Naive B cell (primary cell): ENCODE measurements at regions not wholly inside any gene's neighbourhood (a gene's known extent, or its start where the extent isn't known, plus 50 kb on each side); places are given as distances from the start of the nearest gene placed in this dataset.
"Not testable (repeated sequence)": the region's sequence is repeated elsewhere in the genome, so short reads cannot be mapped to it uniquely, and the experiment has no call there.

ENCODE experiments used
- ATAC-seq, 2 donors: fragments of 150-1000 bp; cut with Tn5 transposase; 2 replicates each; pipeline ENCODE4 v1.10.0; 2021; ENCODE audit warnings: low read depth in 2 of 2, mild to moderate bottlenecking in 2 of 2, moderate library complexity in 2 of 2
- DNase-seq: peaks from one replicate; pipeline ENCODE4 v3.0.0; 2022
- H3K27ac Mint-ChIP-seq, 6 donors: one replicate each; pipeline ENCODE4 v1.8.0; 2020 to 2022; ENCODE audit warnings: mild to moderate bottlenecking in 6 of 6, mixed read lengths in 6 of 6, moderate library complexity in 5 of 6, inconsistent platforms in 2 of 6
- H3K27me3 Mint-ChIP-seq, 3 donors: one replicate each; pipeline ENCODE4 v1.8.0; 2021 to 2022; ENCODE audit warnings: mixed read lengths in 3 of 3, mild to moderate bottlenecking in 1 of 3
- H3K36me3 Mint-ChIP-seq, 2 donors: one replicate each; pipeline ENCODE4 v1.8.0; 2020 to 2022; ENCODE audit warnings: mixed read lengths in 2 of 2, inconsistent platforms in 1 of 2, mild to moderate bottlenecking in 1 of 2
- H3K4me1 Mint-ChIP-seq, 3 donors: one replicate each; pipeline ENCODE4 v1.8.0; 2020 to 2022; ENCODE audit warnings: mixed read lengths in 3 of 3, inconsistent platforms in 1 of 3, mild to moderate bottlenecking in 1 of 3, moderate library complexity in 1 of 3
- H3K4me3 Mint-ChIP-seq, 8 donors: one replicate each; pipeline ENCODE4 v1.8.0; 2020 to 2022; ENCODE audit warnings: mild to moderate bottlenecking in 8 of 8, mixed read lengths in 8 of 8, moderate library complexity in 8 of 8, inconsistent platforms in 2 of 8
- H3K9me3 Mint-ChIP-seq, 7 donors: one replicate each; pipeline ENCODE4 v1.8.0; 2020 to 2022; ENCODE audit warnings: mixed read lengths in 7 of 7, mild to moderate bottlenecking in 5 of 7, inconsistent platforms in 2 of 7, moderate library complexity in 1 of 7

DNA sequence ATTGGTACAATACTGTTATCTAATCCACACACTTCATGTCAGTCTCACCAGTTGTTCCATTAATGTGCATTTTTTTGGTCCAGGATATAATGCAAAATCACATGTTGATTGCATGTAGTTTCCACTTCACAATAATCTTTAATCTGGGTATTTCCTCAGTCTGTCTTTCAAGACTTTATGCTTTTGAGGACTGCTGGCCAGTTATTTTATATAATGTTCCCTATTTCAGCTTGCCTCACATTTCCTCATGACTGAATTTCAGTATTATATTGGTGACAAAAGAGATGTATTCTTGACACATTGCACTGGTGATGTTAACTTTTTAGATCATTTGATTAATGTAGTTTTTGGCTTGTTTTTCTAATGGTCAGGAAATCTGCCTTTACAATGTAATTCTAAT, 368.3 kb downstream of the IRS2 start:
- Mint-ChIP-seq H3K27me3 (peaks cover 5 to 12% (median 9%) of the 10 kb centered on the region in 3 donors), H3K36me3 (no peaks in the 10 kb centered on the region), H3K4me3 (no peak overlapping the region), H3K4me1 (no peaks in the 10 kb centered on the region), H3K9me3 (peaks cover 0 to 5% (median 1%) of the 10 kb centered on the region in 7 donors), H3K27ac (no peak overlapping the region)
- ATAC-seq (no peak), DNase-seq (no peak)

DNA sequence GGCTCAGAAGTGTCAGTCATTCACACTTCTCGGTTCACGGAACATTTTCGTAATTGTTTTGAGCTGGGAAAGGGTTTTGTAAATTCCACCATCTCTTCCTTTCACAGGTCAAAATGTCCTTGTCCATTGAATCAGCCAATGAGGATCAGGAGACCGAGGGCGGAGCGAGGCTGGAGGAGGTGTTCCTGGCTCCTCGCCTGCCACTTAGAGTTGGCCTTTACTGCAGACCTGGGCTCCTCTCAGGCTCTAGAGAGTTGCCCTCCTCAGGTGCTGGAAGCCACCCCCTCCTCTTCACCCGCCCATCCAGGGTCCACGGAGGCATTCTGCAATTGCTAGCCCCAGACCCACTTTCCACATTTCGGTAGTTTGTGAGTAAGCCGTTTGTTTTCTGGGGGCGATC, 370.4 kb downstream of the IRS2 start:
- no peak overlapping the region for H3K27ac Mint-ChIP-seq
- H3K9me3 Mint-ChIP-seq, result peaks cover 0 to 5% (median 1%) of the 10 kb centered on the region in 7 donors
- no peaks in the 10 kb centered on the region for H3K36me3 Mint-ChIP-seq
- H3K27me3 Mint-ChIP-seq, result peaks cover 5 to 9% (median 5%) of the 10 kb centered on the region in 3 donors
- no peak overlapping the region for H3K4me3 Mint-ChIP-seq
- no peaks in the 10 kb centered on the region for H3K4me1 Mint-ChIP-seq
- DNase-seq (no peak), ATAC-seq (no peak)

DNA sequence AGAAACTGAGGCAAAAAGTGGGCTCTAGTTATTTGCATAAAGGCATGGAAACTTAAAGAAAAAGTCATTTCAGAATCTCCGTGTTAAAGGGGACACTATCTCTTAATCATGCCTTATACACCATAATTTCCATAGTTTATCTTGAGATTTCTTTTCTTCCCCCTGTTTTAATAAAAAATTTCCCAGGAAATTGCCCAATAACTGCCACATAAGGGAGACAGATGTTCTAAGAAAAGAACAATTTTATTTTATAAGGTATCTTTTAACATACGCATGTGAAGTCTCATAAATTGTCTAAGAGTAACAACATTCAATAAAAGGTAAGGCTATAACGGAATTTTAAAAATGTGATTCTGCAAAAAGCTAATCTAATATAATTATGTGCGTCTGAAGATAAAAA, 371.3 kb downstream of the IRS2 start:
- Mint-ChIP-seq H3K9me3 (peaks cover 0 to 5% (median 1%) of the 10 kb centered on the region in 7 donors), H3K36me3 (no peaks in the 10 kb centered on the region), H3K27ac (no peak overlapping the region), H3K4me1 (no peaks in the 10 kb centered on the region), H3K27me3 (peaks cover 5 to 9% (median 5%) of the 10 kb centered on the region in 3 donors), H3K4me3 (no peak overlapping the region)
- DNase-seq (no peak), ATAC-seq (no peak)

DNA sequence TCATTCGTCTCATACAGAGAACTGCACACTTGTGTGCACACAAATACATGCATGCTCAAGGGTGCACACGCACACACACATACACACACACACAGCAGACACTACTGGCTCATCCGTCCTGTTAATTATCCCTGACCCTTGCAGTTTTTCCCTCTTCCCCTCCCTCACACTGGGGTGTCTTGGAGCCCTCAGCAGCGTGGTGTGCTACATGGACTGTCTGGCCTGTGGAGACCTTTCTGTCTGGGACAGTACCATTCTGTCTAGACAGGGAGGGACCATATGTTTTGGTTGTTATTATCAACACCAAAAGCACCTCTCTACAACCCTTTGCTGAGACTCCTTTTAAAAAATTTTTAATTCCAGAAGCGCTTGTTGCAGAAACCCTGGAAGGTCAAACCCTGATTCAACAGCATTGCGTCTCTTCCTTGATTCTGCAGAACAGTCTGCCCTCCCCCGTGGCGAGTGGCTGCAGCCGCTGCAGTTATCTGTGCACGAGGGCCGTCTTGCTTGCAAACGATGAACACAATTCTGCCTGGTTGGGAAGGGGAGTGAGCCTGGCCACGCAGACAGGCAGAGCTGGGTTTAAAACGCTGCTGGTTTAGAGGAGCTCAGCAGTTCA, 374.0 kb downstream of the IRS2 start:
- peaks cover 0 to 5% (median 1%) of the 10 kb centered on the region in 7 donors for H3K9me3 Mint-ChIP-seq
- H3K36me3 Mint-ChIP-seq, result no peaks in the 10 kb centered on the region
- DNase-seq, result no peak

DNA sequence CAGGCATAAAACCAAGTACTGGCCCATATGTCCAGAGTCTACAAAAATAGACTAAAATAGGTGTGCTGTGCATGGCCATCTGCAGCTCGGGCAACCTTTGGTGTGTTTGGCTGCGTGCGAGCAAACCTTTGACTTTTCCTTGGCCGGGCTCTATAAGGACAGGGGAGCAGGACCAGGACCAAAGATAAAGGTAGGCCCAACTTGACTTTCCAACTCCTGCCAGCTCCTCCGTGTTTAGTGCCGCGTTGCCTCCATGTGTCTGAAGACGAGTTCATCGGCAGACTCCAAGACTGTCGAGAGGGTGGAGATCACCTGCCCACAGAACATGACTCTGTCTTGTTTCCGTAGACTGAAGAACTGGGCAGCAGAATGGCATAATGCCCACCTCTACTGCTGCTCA, 375.5 kb downstream of the IRS2 start:
- H3K4me3 Mint-ChIP-seq, result no peak overlapping the region
- no peaks in the 10 kb centered on the region for H3K4me1 Mint-ChIP-seq
- H3K27me3 Mint-ChIP-seq, result peaks cover 0 to 8% (median 0%) of the 10 kb centered on the region in 3 donors
- no peak for ATAC-seq
- no peak overlapping the region for H3K27ac Mint-ChIP-seq
- no peaks in the 10 kb centered on the region for H3K36me3 Mint-ChIP-seq
- H3K9me3 Mint-ChIP-seq, result peaks cover 0 to 1% (median 0%) of the 10 kb centered on the region in 7 donors
- DNase-seq, result no peak

More for the DNA sequence above, 374.0 kb downstream of the IRS2 start:
- no peak for ATAC-seq
- Mint-ChIP-seq H3K27ac (no peak overlapping the region), H3K4me3 (no peak overlapping the region), H3K4me1 (no peaks in the 10 kb centered on the region), H3K27me3 (peaks cover 5 to 14% (median 5%) of the 10 kb centered on the region in 3 donors)

DNA sequence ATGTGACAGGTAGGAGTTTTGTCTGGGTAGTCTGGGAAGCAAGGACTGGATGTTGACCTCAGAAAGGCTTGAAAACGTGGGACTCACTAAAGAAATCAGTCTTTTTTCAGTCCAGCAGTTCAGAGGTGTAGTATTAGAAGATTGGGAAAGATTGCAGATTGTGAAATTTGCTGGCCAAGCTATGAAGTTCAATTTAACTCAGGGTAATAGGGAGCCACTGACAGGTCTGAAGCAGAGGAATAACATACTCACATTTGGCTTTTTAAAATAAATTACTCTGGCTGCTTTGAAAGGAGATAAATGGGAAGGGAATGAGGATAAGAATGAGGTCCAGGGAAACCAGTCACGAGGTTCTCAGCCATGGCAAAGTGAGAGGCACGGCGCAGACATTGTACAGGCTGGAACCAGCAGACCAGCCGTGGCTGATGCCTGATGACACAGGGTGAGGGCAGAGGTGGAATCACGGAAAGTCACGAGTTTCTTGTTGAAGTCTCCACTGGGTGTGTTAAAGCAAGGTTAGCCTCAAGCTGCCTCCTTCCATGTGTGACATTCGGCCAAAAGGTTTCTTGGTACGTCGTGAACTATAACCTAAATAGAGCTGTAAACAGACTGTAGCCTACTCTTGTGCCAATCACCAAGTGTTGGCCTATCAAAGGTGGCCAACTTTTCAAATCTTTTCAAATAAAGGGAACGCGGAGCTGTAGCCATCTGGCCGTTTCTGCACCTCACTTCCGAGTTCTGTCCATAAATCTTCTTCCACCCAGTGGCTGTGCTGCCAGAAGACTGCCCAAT, 377.6 kb downstream of the IRS2 start:
- no peak for ATAC-seq
- Mint-ChIP-seq H3K9me3 (peaks cover 0 to 8% (median 0%) of the 10 kb centered on the region in 7 donors), H3K27ac (no peak overlapping the region), H3K27me3 (peaks cover 0 to 4% (median 0%) of the 10 kb centered on the region in 3 donors), H3K36me3 (no peaks in the 10 kb centered on the region), H3K4me1 (no peaks in the 10 kb centered on the region), H3K4me3 (no peak overlapping the region)
- DNase-seq, result no peak

DNA sequence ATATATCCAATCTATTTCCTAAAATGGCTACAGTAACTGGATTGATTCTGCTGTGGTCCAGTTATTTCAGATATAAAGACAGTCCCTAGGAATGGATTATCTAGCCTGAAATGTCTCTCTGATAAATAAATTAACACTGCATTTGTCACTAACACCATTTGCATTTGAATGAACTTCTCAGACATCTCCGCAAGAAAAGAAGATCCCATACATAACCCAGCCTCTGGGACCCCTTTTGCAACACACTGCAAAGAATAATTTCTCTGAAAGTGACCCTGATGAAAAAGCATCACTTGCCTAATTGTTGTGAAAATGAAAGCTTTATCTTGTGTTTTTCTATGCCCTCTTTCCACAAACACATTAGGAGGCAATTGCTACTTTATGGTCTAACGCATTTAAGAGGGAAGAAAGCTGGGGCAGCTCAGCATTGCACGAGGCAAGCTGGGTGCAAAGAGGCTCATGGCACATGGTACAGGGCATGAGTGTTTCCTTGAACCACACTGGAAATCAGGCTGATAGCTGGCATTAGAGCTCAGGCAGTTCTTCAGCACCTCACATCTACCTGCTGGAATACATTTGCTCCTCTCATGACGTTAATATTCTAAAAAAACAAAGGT, 379.9 kb downstream of the IRS2 start:
- DNase-seq (no peak), ATAC-seq (no peak)
- Mint-ChIP-seq H3K4me3 (no peak overlapping the region), H3K27ac (no peak overlapping the region), H3K9me3 (peaks cover 0 to 8% (median 0%) of the 10 kb centered on the region in 7 donors), H3K4me1 (no peaks in the 10 kb centered on the region), H3K36me3 (no peaks in the 10 kb centered on the region), H3K27me3 (peaks cover 0 to 4% (median 0%) of the 10 kb centered on the region in 3 donors)

DNA sequence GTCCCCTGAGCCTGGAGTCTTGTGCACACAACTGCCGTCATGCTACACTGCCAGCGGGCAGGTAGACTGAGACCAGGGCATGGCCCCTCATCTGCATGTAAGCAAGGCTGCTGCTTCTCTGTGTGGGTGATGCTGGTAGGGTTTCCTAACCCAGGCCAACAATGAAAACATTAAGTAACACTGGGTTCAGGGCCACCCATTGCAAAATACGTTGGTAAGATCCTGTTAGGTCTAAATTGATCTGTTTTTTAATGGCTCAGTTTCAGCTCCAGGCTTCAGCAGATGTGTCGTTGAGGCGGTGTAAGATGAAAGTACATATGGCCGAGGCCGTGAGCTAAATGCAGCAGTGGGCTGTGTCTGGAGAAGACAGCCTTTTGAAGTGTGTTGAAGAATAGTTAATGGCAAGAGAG, 383.4 kb downstream of the IRS2 start:
- Mint-ChIP-seq H3K4me1 (no peaks in the 10 kb centered on the region), H3K36me3 (no peaks in the 10 kb centered on the region), H3K27ac (no peak overlapping the region), H3K27me3 (peaks cover 0 to 7% (median 0%) of the 10 kb centered on the region in 3 donors), H3K9me3 (peaks cover 0 to 11% (median 4%) of the 10 kb centered on the region in 7 donors), H3K4me3 (no peak overlapping the region)
- no peak for DNase-seq
- ATAC-seq, result no peak

DNA sequence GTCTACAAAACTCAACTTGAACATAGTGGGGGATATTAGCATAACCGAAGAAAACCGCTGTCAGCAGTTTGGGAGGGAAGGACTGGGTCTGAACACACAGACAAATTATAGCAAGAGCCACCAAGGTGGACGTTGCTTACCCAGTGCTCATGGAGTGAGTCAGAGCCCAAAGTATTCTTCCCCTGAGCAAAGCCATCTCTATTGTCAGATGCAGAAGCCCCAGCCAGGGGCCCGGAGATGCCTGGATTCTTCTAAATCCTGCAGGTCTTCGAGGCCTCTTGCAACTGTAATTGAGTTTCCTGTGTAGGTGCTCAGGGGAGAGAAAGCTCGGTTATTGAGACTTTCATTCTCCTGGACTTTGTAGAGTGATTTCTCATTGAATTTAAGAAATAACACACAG, 384.5 kb downstream of the IRS2 start:
- Mint-ChIP-seq H3K4me1 (no peaks in the 10 kb centered on the region), H3K9me3 (peaks cover 0 to 11% (median 4%) of the 10 kb centered on the region in 7 donors), H3K4me3 (no peak overlapping the region), H3K27ac (no peak overlapping the region), H3K27me3 (peaks cover 0 to 8% (median 0%) of the 10 kb centered on the region in 3 donors), H3K36me3 (no peaks in the 10 kb centered on the region)
- no peak for DNase-seq
- ATAC-seq, result no peak

DNA sequence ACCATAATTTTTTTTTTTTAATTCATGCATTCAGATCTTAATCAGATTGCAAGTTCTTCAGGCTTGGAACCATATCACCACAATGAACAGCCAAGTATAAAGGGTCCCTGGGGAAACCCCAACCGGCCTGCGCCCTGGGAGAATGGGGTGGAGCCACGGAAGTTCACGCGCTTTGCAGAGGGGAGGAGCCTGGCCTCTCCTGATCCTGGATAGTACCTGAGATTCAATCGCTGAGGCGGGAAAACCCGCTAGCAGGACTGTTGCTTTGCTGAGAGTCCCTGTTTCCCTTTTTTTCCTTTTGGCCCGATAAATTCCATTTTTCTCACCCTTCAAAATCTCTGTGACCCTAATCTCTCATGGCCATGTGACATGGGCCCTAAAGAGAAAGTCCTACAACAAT, 385.1 kb downstream of the IRS2 start:
- no peak for ATAC-seq
- Mint-ChIP-seq H3K27ac (no peak overlapping the region), H3K4me1 (no peaks in the 10 kb centered on the region), H3K27me3 (peaks cover 0 to 9% (median 0%) of the 10 kb centered on the region in 3 donors), H3K4me3 (no peak overlapping the region), H3K9me3 (peaks cover 0 to 11% (median 4%) of the 10 kb centered on the region in 7 donors), H3K36me3 (no peaks in the 10 kb centered on the region)
- DNase-seq, result no peak

DNA sequence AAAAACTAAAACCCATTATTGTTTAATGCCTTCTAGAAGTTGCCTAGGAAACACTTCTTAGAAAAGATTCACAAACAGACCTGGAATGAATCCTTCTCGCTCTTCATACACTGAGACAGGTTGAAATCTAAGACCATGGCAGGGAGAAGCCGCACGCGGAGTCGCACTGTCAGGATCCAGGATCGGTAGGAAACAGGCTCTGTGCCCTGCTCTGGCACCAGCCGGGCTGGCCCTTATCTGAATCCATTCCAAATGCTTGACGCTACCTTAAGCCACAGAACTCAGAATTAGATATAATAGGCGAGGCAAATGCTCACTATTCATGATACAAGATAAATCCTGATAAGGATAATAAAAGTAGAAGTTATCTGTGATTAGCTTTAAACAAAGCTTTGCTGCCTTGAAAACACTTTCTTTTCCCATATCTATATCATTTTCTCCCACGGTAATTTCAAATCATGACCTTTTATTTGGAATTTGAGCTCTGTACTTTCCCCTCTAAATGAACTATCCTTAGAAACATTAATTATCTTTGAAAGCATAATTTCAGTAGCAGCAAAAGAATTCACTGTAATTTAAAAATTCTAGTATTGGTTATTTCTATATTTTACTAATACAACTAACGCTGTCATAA, 385.6 kb downstream of the IRS2 start:
- ATAC-seq, result no peak
- no peak for DNase-seq

DNA sequence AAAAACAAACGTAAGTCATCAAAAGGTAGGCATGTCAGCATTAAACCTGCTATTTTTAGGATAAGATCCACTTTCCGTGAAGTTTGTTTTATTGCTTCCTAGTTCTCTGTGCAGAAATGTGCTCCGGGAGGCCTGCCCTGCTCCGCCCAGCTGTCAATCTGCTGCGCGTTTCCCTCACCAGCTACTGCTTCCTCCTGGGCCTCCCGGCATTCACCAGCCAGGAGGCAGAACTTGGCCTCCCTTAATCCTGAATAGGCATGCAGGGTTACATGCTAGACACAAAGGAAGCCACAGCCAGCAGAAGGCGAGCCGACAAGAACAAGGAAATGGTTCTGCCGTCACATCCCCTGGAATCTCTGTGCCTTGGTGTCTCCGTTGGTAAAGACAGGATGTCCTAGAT, 386.2 kb downstream of the IRS2 start:
- Mint-ChIP-seq H3K4me1 (no peaks in the 10 kb centered on the region), H3K4me3 (no peak overlapping the region), H3K36me3 (no peaks in the 10 kb centered on the region), H3K27ac (no peak overlapping the region), H3K27me3 (peaks cover 0 to 11% (median 0%) of the 10 kb centered on the region in 3 donors), H3K9me3 (peaks cover 0 to 11% (median 3%) of the 10 kb centered on the region in 7 donors)
- no peak for DNase-seq
- no peak for ATAC-seq

More for the DNA sequence above, 385.6 kb downstream of the IRS2 start:
- H3K4me3 Mint-ChIP-seq, result no peak overlapping the region
- H3K36me3 Mint-ChIP-seq, result no peaks in the 10 kb centered on the region
- H3K4me1 Mint-ChIP-seq, result no peaks in the 10 kb centered on the region
- no peak overlapping the region for H3K27ac Mint-ChIP-seq
- peaks cover 0 to 11% (median 4%) of the 10 kb centered on the region in 7 donors for H3K9me3 Mint-ChIP-seq
- H3K27me3 Mint-ChIP-seq, result peaks cover 0 to 11% (median 0%) of the 10 kb centered on the region in 3 donors

DNA sequence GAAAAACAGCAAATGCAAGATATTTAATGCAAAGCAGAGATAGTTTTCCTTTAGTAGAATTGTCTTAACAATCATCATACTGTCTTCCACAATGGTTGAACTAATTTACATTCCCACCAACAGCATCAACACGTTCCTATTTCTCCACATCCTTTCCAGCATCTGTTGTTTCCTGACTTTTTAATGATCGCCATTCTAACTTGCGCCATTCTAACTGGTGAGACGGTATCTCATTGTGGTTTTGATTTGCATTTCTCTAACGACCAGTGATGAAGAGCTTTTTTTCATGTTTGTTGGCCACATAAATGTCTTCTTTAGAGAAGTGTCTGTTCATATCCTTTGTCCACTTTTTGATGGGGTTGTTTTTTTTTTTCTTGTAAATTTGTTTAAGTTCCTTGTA, 388.3 kb downstream of the IRS2 start:
- peaks cover 0 to 15% (median 0%) of the 10 kb centered on the region in 3 donors for H3K27me3 Mint-ChIP-seq
- not testable (repeated sequence) for H3K27ac Mint-ChIP-seq, ATAC-seq, H3K36me3 Mint-ChIP-seq, DNase-seq, H3K4me3 Mint-ChIP-seq, H3K4me1 Mint-ChIP-seq
- H3K9me3 Mint-ChIP-seq, result peaks cover 0 to 10% (median 4%) of the 10 kb centered on the region in 7 donors
